ENCODE measurements at regions not wholly inside any gene's neighbourhood (a gene's known extent, or its start where the extent isn't known, plus 50 kb on each side); places are given as distances from the start of the nearest gene placed in this dataset.
"Not testable (repeated sequence)": the region's sequence is repeated elsewhere in the genome, so short reads cannot be mapped to it uniquely, and the experiment has no call there.

GRCh38 chr21:35473496-35473895 is 424.4 kb upstream of the RUNX1 start:
- DNase-seq (ENCODE audit: low spot score), result no peak

- DNase-seq (ENCODE audit: low spot score), result no peak
Observed at GRCh38 chr21:35470522-35470921, 421.4 kb upstream of the RUNX1 start.

GRCh38 chr21:35469498-35469897 is 420.4 kb upstream of the RUNX1 start:
- no peak for DNase-seq (ENCODE audit: low spot score)

GRCh38 chr21:35468991-35469390 is 419.9 kb upstream of the RUNX1 start:
- no peak for DNase-seq (ENCODE audit: low spot score)

- DNase-seq (ENCODE audit: low spot score), result no peak
Observed at GRCh38 chr21:35467566-35467965, 418.5 kb upstream of the RUNX1 start.

- not testable (repeated sequence) for DNase-seq (ENCODE audit: low spot score)
Observed at GRCh38 chr21:35466681-35467080, 417.6 kb upstream of the RUNX1 start.

GRCh38 chr21:35465741-35466140 is 416.6 kb upstream of the RUNX1 start:
- no peak for DNase-seq (ENCODE audit: low spot score)

- no peak for DNase-seq (ENCODE audit: low spot score)
Observed at GRCh38 chr21:35461700-35462099, 412.6 kb upstream of the RUNX1 start.

GRCh38 chr21:35460441-35460840 is 411.3 kb upstream of the RUNX1 start:
- DNase-seq (ENCODE audit: low spot score), result no peak

GRCh38 chr21:35458405-35458804 is 409.3 kb upstream of the RUNX1 start:
- DNase-seq (ENCODE audit: low spot score), result no peak

GRCh38 chr21:35457097-35457804 is 408.1 kb upstream of the RUNX1 start:
- DNase-seq (ENCODE audit: low spot score), result no peak

GRCh38 chr21:35451276-35451675 is 402.2 kb upstream of the RUNX1 start:
- no peak for DNase-seq (ENCODE audit: low spot score)

GRCh38 chr21:35450830-35451229 is 401.7 kb upstream of the RUNX1 start:
- no peak for DNase-seq (ENCODE audit: low spot score)

GRCh38 chr21:35449846-35450245 is 400.7 kb upstream of the RUNX1 start:
- DNase-seq (ENCODE audit: low spot score), result no peak

- DNase-seq (ENCODE audit: low spot score), result no peak
Observed at GRCh38 chr21:35448876-35449599, 399.9 kb upstream of the RUNX1 start.

GRCh38 chr21:35444391-35444790 is 395.3 kb upstream of the RUNX1 start:
- DNase-seq (ENCODE audit: low spot score), result no peak

GRCh38 chr21:35441868-35442582 is 392.9 kb upstream of the RUNX1 start:
- no peak for DNase-seq (ENCODE audit: low spot score)

GRCh38 chr21:35438643-35439404 is 389.7 kb upstream of the RUNX1 start:
- no peak for DNase-seq (ENCODE audit: low spot score)

- no peak for DNase-seq (ENCODE audit: low spot score)
Observed at GRCh38 chr21:35437941-35438340, 388.8 kb upstream of the RUNX1 start.

GRCh38 chr21:35436899-35437298 is 387.8 kb upstream of the RUNX1 start:
- DNase-seq (ENCODE audit: low spot score), result no peak

- DNase-seq (ENCODE audit: low spot score), result not testable (repeated sequence)
Observed at GRCh38 chr21:35432601-35433000, 383.5 kb upstream of the RUNX1 start.

- DNase-seq (ENCODE audit: low spot score), result no peak
Observed at GRCh38 chr21:35430260-35430659, 381.2 kb upstream of the RUNX1 start.
